ENCODE measurements at regions not wholly inside any gene's neighbourhood (a gene's known extent, or its start where the extent isn't known, plus 50 kb on each side); places are given as distances from the start of the nearest gene placed in this dataset.

- TF ChIP-seq CTCF (IDR thresholded peaks at IDR 0.05; ENCODE audit: extremely low read depth in 1 of 2, insufficient read depth in 1 of 2, low read depth in 1 of 2, low read length in 2 of 2), result no peak
- no peak for TF ChIP-seq POLR2A (IDR thresholded peaks at IDR 0.05; ENCODE audit: low read depth, low read length)
- TF ChIP-seq POLR2AphosphoS5 (IDR thresholded peaks at IDR 0.05; ENCODE audit: insufficient read depth, low read depth, low read length), result no peak
- no peak for TF ChIP-seq EZH2 (IDR thresholded peaks at IDR 0.05; ENCODE audit: borderline replicate concordance, low read depth, low read length, severe bottlenecking)
- no peak for TF ChIP-seq MYC (IDR thresholded peaks at IDR 0.05; ENCODE audit: low read depth, low read length)
- no peak for TF ChIP-seq MAX (IDR thresholded peaks at IDR 0.05; ENCODE audit: insufficient read depth, insufficient read length)
- TF ChIP-seq JUN (IDR thresholded peaks at IDR 0.05; ENCODE audit: borderline replicate concordance, insufficient read depth, insufficient read length, low read depth), result no peak
Measured at GRCh38 chr1:223007935-223008334, 135.1 kb downstream of the TLR5 start.
